Activated T-cell treated with anti-CD3 and anti-CD28 coated beads, Interleukin-2, amount 50 U/mL, for 4 hours (primary cell): ENCODE measurements at regions not wholly inside any gene's neighbourhood (a gene's known extent, or its start where the extent isn't known, plus 50 kb on each side); places are given as distances from the start of the nearest gene placed in this dataset.

Source experiments
- ATAC-seq, 2 donors: fragments of 200-7000 bp; cut with Tn5 transposase; one replicate each; pipeline ENCODE4 v1.10.0; 2021
- DNase-seq: peaks from one replicate; pipeline ENCODE4 v3.0.0-alpha.2; 2020
- H3K27me3 Mint-ChIP-seq: one replicate; pipeline ENCODE4 v1.8.0; 2021; ENCODE audit warnings: low read depth, mixed read lengths
- H3K36me3 Mint-ChIP-seq: one replicate; pipeline ENCODE4 v1.8.0; 2022; ENCODE audit warnings: mixed read lengths; ENCODE audit not compliant: insufficient read depth
- H3K4me1 Mint-ChIP-seq: one replicate; pipeline ENCODE4 v1.8.0; 2021; ENCODE audit warnings: low read depth, mixed read lengths
- H3K4me3 Mint-ChIP-seq: one replicate; pipeline ENCODE4 v1.8.0; 2021; ENCODE audit warnings: mild to moderate bottlenecking, moderate library complexity, mixed read lengths
- H3K9me3 Mint-ChIP-seq: one replicate; pipeline ENCODE4 v1.8.0; 2021; ENCODE audit warnings: mixed read lengths

- Mint-ChIP-seq H3K36me3 (no peaks in the 10 kb centered on the region), H3K4me1 (peaks cover 5% of the 10 kb centered on the region), H3K4me3 (no peak overlapping the region), H3K27me3 (no peaks in the 10 kb centered on the region), H3K9me3 (no peaks in the 10 kb centered on the region)
- DNase-seq (no peak), ATAC-seq (no peak)
These were observed 266.3 kb downstream of the FBXW7 start for GRCh38 chr4:152269448-152270191.

- Mint-ChIP-seq H3K36me3 (no peaks in the 10 kb centered on the region), H3K9me3 (no peaks in the 10 kb centered on the region), H3K4me1 (peaks cover 3% of the 10 kb centered on the region), H3K4me3 (no peak overlapping the region), H3K27me3 (no peaks in the 10 kb centered on the region)
- DNase-seq (no peak), ATAC-seq (no peak)
These were observed 268.1 kb downstream of the FBXW7 start for GRCh38 chr4:152267811-152268210.

DNA sequence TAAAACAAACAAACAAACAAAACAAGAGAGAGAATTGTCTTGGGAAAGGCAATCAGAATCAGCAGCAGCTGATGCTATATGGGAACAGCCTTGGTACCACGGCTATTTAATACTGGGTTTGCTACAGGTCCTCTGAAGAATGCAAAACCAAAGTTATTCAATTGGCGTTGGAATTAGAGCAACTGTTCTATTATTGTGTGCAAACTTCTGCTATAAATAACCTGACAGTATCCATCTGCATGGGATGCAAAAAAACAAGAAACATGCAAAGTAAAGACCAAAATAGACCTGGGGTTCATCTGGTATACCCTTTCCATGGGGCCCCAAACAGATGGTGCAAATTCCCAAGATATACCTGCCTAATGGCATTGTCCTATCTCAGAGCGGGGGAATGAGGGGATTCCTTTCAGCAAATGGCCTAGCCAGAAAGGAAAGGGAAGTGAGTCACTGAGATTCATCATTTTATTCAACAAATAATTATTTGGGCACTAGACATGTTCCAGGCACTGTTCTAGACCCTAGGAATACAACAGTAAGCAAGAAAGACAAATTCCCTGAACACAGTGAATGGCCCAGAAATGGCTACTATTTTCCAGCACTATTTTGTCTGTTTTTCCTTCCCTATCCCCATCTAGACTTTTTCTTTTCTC, 268.9 kb downstream of the FBXW7 start:
- no peaks in the 10 kb centered on the region for H3K36me3 Mint-ChIP-seq
- H3K9me3 Mint-ChIP-seq = no peaks in the 10 kb centered on the region
- no peak overlapping the region for H3K4me3 Mint-ChIP-seq
- peaks cover 3% of the 10 kb centered on the region for H3K4me1 Mint-ChIP-seq
- ATAC-seq (no peak), DNase-seq (no peak)
- H3K27me3 Mint-ChIP-seq = no peaks in the 10 kb centered on the region

- DNase-seq = no peak
These were observed 270.7 kb downstream of the FBXW7 start for GRCh38 chr4:152265149-152265621.

DNA sequence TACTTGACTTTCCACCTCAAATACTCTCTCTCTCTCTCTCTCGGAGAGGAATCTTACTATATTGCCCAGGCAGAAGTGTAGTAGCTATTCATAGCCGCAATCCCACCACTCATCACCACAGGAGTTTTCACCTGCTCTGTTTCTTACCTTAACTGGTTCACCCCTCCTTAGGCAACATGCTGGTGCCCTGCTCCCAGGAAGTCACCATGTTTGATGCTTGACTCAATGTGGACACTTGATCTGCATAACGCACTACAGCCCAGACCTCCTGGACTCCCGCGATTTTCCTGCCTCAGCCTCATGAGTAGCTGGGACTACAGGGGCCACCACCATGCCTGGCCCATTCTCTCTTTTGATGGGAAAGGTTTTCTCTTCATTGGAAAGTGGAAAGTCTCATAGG, 271.8 kb downstream of the FBXW7 start:
- peaks cover 8% of the 10 kb centered on the region for H3K4me1 Mint-ChIP-seq
- no peak overlapping the region for H3K4me3 Mint-ChIP-seq
- no peaks in the 10 kb centered on the region for H3K9me3 Mint-ChIP-seq
- no peak for DNase-seq
- no peak for ATAC-seq
- no peaks in the 10 kb centered on the region for H3K36me3 Mint-ChIP-seq
- no peaks in the 10 kb centered on the region for H3K27me3 Mint-ChIP-seq

More at GRCh38 chr4:152265149-152265621, 270.7 kb downstream of the FBXW7 start:
- Mint-ChIP-seq H3K4me1 (peaks cover 3% of the 10 kb centered on the region), H3K27me3 (no peaks in the 10 kb centered on the region), H3K36me3 (no peaks in the 10 kb centered on the region), H3K9me3 (no peaks in the 10 kb centered on the region), H3K4me3 (no peak overlapping the region)
- no peak for ATAC-seq

DNA sequence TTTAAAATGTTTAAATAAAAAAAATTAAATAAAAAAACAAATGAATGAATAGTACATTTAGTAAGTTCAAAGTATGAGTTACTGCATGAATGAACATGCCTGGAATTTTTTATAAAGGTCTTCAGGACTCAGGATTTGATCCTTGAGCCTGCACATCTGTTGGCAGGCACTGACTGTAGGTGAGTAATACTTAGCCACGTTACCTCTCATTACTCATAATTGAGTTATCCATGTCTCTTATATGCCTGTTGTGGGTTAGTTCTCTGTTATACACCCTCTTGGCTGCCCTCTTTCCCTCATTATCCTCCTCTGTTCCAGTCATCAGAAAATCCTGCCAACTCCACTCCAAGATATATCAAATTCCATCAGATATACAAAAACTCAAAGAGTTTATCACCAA, 276.0 kb downstream of the FBXW7 start:
- H3K9me3 Mint-ChIP-seq = no peaks in the 10 kb centered on the region
- H3K4me3 Mint-ChIP-seq = no peak overlapping the region
- no peak for ATAC-seq

GRCh38 chr4:152258804-152259708, 276.8 kb downstream of the FBXW7 start:
- no peaks in the 10 kb centered on the region for H3K36me3 Mint-ChIP-seq
- no peak for ATAC-seq
- DNase-seq = no peak
- H3K4me1 Mint-ChIP-seq = peaks cover 9% of the 10 kb centered on the region
- H3K9me3 Mint-ChIP-seq = no peaks in the 10 kb centered on the region
- no peak overlapping the region for H3K4me3 Mint-ChIP-seq
- no peaks in the 10 kb centered on the region for H3K27me3 Mint-ChIP-seq

More for the DNA sequence above, 276.0 kb downstream of the FBXW7 start:
- H3K4me1 Mint-ChIP-seq = peaks cover 9% of the 10 kb centered on the region
- no peaks in the 10 kb centered on the region for H3K36me3 Mint-ChIP-seq
- no peak for DNase-seq
- H3K27me3 Mint-ChIP-seq = no peaks in the 10 kb centered on the region

GRCh38 chr4:152258391-152258790, 277.5 kb downstream of the FBXW7 start:
- Mint-ChIP-seq H3K27me3 (no peaks in the 10 kb centered on the region), H3K4me3 (no peak overlapping the region), H3K4me1 (peaks cover 9% of the 10 kb centered on the region), H3K9me3 (no peaks in the 10 kb centered on the region), H3K36me3 (no peaks in the 10 kb centered on the region)
- DNase-seq = no peak
- ATAC-seq = no peak

DNA sequence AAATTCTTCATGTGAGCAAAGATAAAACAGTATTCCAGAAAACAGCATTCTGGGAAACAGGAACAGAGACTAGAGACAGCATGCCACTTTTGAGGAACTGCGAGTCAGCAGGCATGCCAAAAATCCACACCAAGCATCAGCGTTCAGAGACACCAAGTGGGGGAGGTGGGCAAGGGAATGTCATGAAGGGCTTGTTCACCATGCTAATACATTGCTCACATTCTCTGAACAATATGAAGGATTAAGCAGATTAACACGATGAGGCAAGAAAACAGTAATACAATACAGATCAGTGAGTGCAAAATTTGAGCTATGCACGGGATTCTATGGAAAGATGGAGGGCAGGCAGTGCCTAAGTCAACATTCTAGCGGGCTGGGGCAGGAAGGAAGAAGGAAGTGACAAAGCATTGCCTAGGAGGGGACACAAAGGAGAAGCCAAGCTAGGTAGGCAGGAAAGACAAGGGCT, 278.3 kb downstream of the FBXW7 start:
- Mint-ChIP-seq H3K4me3 (no peak overlapping the region), H3K36me3 (no peaks in the 10 kb centered on the region), H3K9me3 (peaks cover 2% of the 10 kb centered on the region), H3K27me3 (no peaks in the 10 kb centered on the region), H3K4me1 (peaks cover 12% of the 10 kb centered on the region)
- ATAC-seq (no peak), DNase-seq (no peak)

GRCh38 chr4:152256996-152257395, 278.9 kb downstream of the FBXW7 start:
- Mint-ChIP-seq H3K4me1 (peaks cover 12% of the 10 kb centered on the region), H3K9me3 (peaks cover 3% of the 10 kb centered on the region), H3K36me3 (no peaks in the 10 kb centered on the region), H3K4me3 (no peak overlapping the region), H3K27me3 (no peaks in the 10 kb centered on the region)
- no peak for DNase-seq
- no peak for ATAC-seq

DNA sequence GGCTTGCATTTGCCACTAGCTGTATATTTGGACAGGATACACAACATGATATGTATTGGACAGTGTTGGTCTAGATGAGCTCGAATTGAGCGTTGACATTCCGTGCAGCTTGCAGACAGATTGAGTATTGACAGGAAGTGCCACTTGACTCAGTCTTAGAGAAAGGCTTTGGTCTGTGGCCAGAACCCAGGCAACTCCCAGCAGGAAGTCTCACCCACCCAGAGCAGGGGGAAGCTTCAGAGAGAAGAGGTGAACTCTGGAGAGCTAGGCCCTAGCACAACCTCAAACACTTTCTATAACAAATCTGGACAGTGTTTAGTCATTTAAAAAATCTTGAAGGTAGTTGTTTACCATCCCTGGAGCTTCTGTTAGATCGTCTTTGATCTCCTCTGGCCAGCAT, 280.5 kb downstream of the FBXW7 start:
- ATAC-seq (peak; percentile 90 to 99), DNase-seq (peak; percentile 45)
- Mint-ChIP-seq H3K36me3 (no peaks in the 10 kb centered on the region), H3K27me3 (no peaks in the 10 kb centered on the region), H3K4me1 (peaks cover 12% of the 10 kb centered on the region), H3K9me3 (peaks cover 6% of the 10 kb centered on the region), H3K4me3 (no peak overlapping the region)

GRCh38 chr4:152248347-152248746, 287.5 kb downstream of the FBXW7 start:
- DNase-seq = no peak
- H3K27me3 Mint-ChIP-seq = no peaks in the 10 kb centered on the region
- no peak for ATAC-seq
- peaks cover 24% of the 10 kb centered on the region for H3K4me1 Mint-ChIP-seq
- H3K4me3 Mint-ChIP-seq = no peak overlapping the region
- peaks cover 6% of the 10 kb centered on the region for H3K9me3 Mint-ChIP-seq
- H3K36me3 Mint-ChIP-seq = no peaks in the 10 kb centered on the region

DNA sequence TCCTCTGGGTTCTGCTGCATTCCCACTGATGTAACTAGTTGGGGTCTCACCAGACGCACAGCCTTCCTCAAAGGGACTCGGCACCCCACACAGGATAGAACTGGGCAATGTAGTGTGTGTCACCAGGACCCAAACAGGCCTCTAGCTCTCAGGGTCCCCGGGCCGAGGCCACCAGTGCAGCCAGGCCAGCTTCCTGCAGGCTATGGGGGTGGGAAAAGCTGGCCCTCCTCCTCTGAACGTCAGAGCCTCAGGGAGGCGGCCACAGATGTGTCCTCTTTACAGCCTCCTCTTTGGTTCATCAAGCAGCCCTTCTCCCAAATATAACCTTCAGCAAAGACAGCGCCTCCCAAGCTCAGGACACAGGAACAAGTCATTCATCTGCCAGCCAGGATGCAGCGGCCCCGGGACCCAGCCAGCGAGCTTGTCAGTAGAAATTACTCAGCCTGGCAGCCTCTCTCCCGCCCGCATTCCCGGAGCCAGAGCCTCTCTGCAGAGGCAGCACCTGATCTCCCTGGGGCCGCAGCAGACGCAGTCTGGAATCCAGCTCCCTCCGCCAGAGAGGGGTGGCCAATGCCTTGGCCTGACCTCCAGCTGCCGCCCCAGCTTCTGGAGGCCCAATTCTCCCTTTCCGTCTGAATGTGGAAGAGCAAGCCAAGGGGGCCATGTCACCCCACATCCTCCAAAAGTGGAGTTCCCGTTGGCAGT, 288.5 kb downstream of the FBXW7 start:
- no peak for DNase-seq
- H3K9me3 Mint-ChIP-seq = peaks cover 4% of the 10 kb centered on the region
- ATAC-seq = no peak
- H3K4me1 Mint-ChIP-seq = peaks cover 24% of the 10 kb centered on the region
- H3K36me3 Mint-ChIP-seq = no peaks in the 10 kb centered on the region
- no peak overlapping the region for H3K4me3 Mint-ChIP-seq
- H3K27me3 Mint-ChIP-seq = no peaks in the 10 kb centered on the region

DNA sequence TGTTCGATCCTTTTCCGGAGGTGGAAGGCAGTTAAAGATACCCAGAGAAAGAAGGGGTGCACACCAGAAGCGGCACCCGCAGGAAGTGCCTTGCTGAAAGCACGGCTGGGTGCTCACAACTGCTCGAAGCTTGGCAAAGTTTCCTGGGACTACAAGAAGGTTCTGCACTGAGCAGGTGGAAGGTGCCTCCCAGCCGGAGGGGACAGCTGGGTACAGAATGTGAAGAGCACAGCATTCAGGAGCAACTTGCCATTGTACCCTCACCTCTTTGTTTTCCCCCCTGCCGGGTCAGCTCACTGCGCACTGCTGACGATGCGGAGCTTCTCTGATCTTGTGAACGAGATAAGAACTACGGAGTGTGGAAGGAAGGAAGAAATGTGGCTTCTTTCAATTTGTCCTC, 289.2 kb downstream of the FBXW7 start:
- H3K36me3 Mint-ChIP-seq = no peaks in the 10 kb centered on the region
- DNase-seq (peak; percentile 5), ATAC-seq (peak in 1 of 2 donors; percentile 62)
- H3K4me1 Mint-ChIP-seq = peaks cover 24% of the 10 kb centered on the region
- peak overlapping the region; percentile 54 for H3K4me3 Mint-ChIP-seq
- H3K9me3 Mint-ChIP-seq = peaks cover 2% of the 10 kb centered on the region
- H3K27me3 Mint-ChIP-seq = no peaks in the 10 kb centered on the region
